IMR-90 (cell line): ENCODE measurements at regions not wholly inside any gene's neighbourhood (a gene's known extent, or its start where the extent isn't known, plus 50 kb on each side); places are given as distances from the start of the nearest gene placed in this dataset.

ENCODE experiments used
- ATAC-seq: fragments of 200-7000 bp; cut with Tn5 transposase; 2 replicates; pipeline ENCODE4 v1.9.1; 2020; ENCODE audit warnings: low read depth, mild to moderate bottlenecking, moderate library complexity
- BruUV-seq: library from RNA; stranded (reverse); fragments of 400-500 nt; replicated peaks from 2 replicates; lab custom pipeline; 2021; lab: Mats Ljungman, UMichigan
- CTCF ChIA-PET: fragments of 300-600 bp; formaldehyde crosslinking; extraction: SDS; loops from one replicate; lab custom pipeline; 2021; ENCODE audit warnings: antibody characterized with exemption; lab: Yijun Ruan, JAX
- POLR2A ChIA-PET: fragments of 300-600 bp; sonication (Branson Sonifier 250); formaldehyde crosslinking; loops from one replicate; lab custom pipeline; 2022; ENCODE audit warnings: antibody characterized with exemption; ENCODE audit not compliant: unreplicated experiment; lab: Charles Lee
- DNase-seq: peaks from one replicate; pipeline ENCODE4 v3.0.0; 2013
- H2AFZ ChIP-seq: replicated peaks from 2 replicates; pipeline ENCODE3; 2013; ENCODE audit warnings: low read length, mild to moderate bottlenecking; ENCODE audit not compliant: poor library complexity
- H2AK5ac ChIP-seq: 2 replicates; pipeline ENCODE4 v1.6.1; 2013; ENCODE audit warnings: low read depth, low read length, inconsistent platforms
- H2AK9ac ChIP-seq: replicated peaks from 2 replicates; pipeline ENCODE3; 2013; ENCODE audit warnings: mild to moderate bottlenecking, low read depth, low read length, moderate library complexity; ENCODE audit not compliant: poor library complexity
- H2BK120ac ChIP-seq: 2 replicates; pipeline ENCODE4 v1.6.1; 2013; ENCODE audit warnings: low read depth, low read length, inconsistent platforms
- H2BK15ac ChIP-seq: 3 replicates; pipeline ENCODE4 v1.6.1; 2013; ENCODE audit warnings: low read depth, low read length, inconsistent platforms
- H2BK20ac ChIP-seq: 2 replicates; pipeline ENCODE4 v1.6.1; 2013; ENCODE audit warnings: low read depth, mild to moderate bottlenecking, inconsistent platforms, low read length, moderate library complexity
- H2BK5ac ChIP-seq: 2 replicates; pipeline ENCODE4 v1.6.1; 2013; ENCODE audit warnings: mild to moderate bottlenecking, low read depth, low read length, inconsistent platforms; ENCODE audit not compliant: poor library complexity, severe bottlenecking
- H3K14ac ChIP-seq: replicated peaks from 2 replicates; pipeline ENCODE4 v1.6.1; 2013; ENCODE audit warnings: low read depth, low read length, inconsistent platforms
- H3K18ac ChIP-seq: 2 replicates; pipeline ENCODE4 v1.6.1; 2013; ENCODE audit warnings: low read depth, low read length, control low read depth
- H3K23ac ChIP-seq: 2 replicates; pipeline ENCODE4 v1.6.1; 2013; ENCODE audit warnings: low read depth, low read length, inconsistent platforms
- H3K27ac ChIP-seq: 2 replicates; pipeline ENCODE4 v1.5.1; 2013; ENCODE audit warnings: mild to moderate bottlenecking, control low read depth, low read length; ENCODE audit not compliant: insufficient read depth
- H3K27me3 ChIP-seq: 2 replicates; pipeline ENCODE4 v1.6.1; 2013; ENCODE audit warnings: low read length; ENCODE audit not compliant: control insufficient read depth, insufficient read depth
- H3K36me3 ChIP-seq: 2 replicates; pipeline ENCODE4 v1.6.1; 2013; ENCODE audit warnings: low read length, mixed read lengths; ENCODE audit not compliant: control insufficient read depth, insufficient read depth
- H3K4ac ChIP-seq: 2 replicates; pipeline ENCODE4 v1.6.1; 2013; ENCODE audit warnings: low read depth, low read length, inconsistent platforms
- H3K4me1 ChIP-seq: 2 replicates; pipeline ENCODE4 v1.6.1; 2013; ENCODE audit warnings: low read length, mixed read lengths; ENCODE audit not compliant: control insufficient read depth, insufficient read depth
- H3K4me2 ChIP-seq: 2 replicates; pipeline ENCODE4 v1.6.1; 2013; ENCODE audit warnings: low read depth, mild to moderate bottlenecking, control low read depth, low read length, moderate library complexity
- H3K4me3 ChIP-seq: 2 replicates; pipeline ENCODE4 v1.5.1; 2013; ENCODE audit warnings: low read depth, mild to moderate bottlenecking, control low read depth, low read length, moderate library complexity; ENCODE audit not compliant: insufficient read depth
- H3K56ac ChIP-seq: 2 replicates; pipeline ENCODE4 v1.6.1; 2013; ENCODE audit warnings: low read length, inconsistent platforms; ENCODE audit not compliant: insufficient read depth; ENCODE audit errors: extremely low read depth
- H3K79me1 ChIP-seq, 2 experiments: 2 replicates each; pipeline ENCODE4 v1.6.1; 2013; ENCODE audit warnings: low read length in 2 of 2, inconsistent platforms in 1 of 2, low read depth in 1 of 2
- H3K9ac ChIP-seq: 2 replicates; pipeline ENCODE4 v1.6.1; 2013; ENCODE audit warnings: low read depth, low read length, control low read depth
- H3K9me1 ChIP-seq: 2 replicates; pipeline ENCODE4 v1.6.1; 2013; ENCODE audit warnings: low read length, inconsistent platforms; ENCODE audit not compliant: insufficient read depth
- H3K9me3 ChIP-seq: 2 replicates; pipeline ENCODE4 v1.6.1; 2013; ENCODE audit warnings: low read length; ENCODE audit not compliant: control insufficient read depth, insufficient read depth
- H4K20me1 ChIP-seq: 2 replicates; pipeline ENCODE4 v1.6.1; 2013; ENCODE audit warnings: low read length, inconsistent platforms; ENCODE audit not compliant: insufficient read depth
- H4K5ac ChIP-seq: 2 replicates; pipeline ENCODE4 v1.6.1; 2013; ENCODE audit warnings: mild to moderate bottlenecking, low read depth, low read length, control low read depth
- H4K8ac ChIP-seq, 2 experiments: 2 replicates each; pipeline ENCODE4 v1.6.1; 2013; ENCODE audit warnings: low read depth in 2 of 2, low read length in 2 of 2, control low read depth in 1 of 2, inconsistent platforms in 1 of 2
- H4K91ac ChIP-seq: 2 replicates; pipeline ENCODE4 v1.6.1; 2013; ENCODE audit warnings: low read depth, low read length, inconsistent platforms; ENCODE audit not compliant: insufficient read depth
- CEBPB ChIP-seq: IDR thresholded peaks from 2 replicates; pipeline ENCODE4 v1.6.1; 2012; ENCODE audit warnings: low read depth, low read length, improper control_type of control experiment
- CTCF ChIP-seq: conservative IDR thresholded peaks from 2 replicates; pipeline ENCODE4 v1.5.1; 2012; ENCODE audit warnings: mild to moderate bottlenecking, low read depth, low read length, improper control_type of control experiment
- dilution Hi-C: fragments of 300-500 bp; cut with HindIII; formaldehyde crosslinking; loops from one replicate; pipeline ENCODE4 v1.14.3; 2018; ENCODE audit warnings: low sequenced_read_pairs; ENCODE audit not compliant: unreplicated experiment
- in situ Hi-C: fragments of 300-500 bp; cut with MboI; formaldehyde crosslinking; loops from 3 replicates; pipeline ENCODE4 v1.14.3; 2019; ENCODE audit warnings: low sequenced_read_pairs, inconsistent platforms, mixed read lengths
- intact Hi-C: fragments of 100-400 bp; cut with micrococcal nuclease; formaldehyde crosslinking; loops from 2 replicates; pipeline ENCODE4 v1.10.0; 2022

- Histone ChIP-seq H3K4me2 (no peak overlapping the region), H2BK20ac (no peak overlapping the region), H3K4me3 (no peak overlapping the region), H3K4ac (no peak overlapping the region), H2BK15ac (no peak overlapping the region), H4K91ac (no peak overlapping the region), H2AK5ac (no peak overlapping the region), H2AFZ (no peak overlapping the region), H3K9ac (no peak overlapping the region), H2AK9ac (no peak overlapping the region), H3K18ac (no peak overlapping the region), H3K9me3 (peaks cover 1% of the 10 kb centered on the region; the same call in 1 of the 2 replicates), H4K5ac (no peak overlapping the region), H3K9me1 (no peaks in the 10 kb centered on the region), H3K36me3 (no peaks in the 10 kb centered on the region), H4K8ac (no peak overlapping the region), H2BK120ac (no peak overlapping the region), H3K14ac (no peak overlapping the region), H4K20me1 (no peaks in the 10 kb centered on the region), H2BK5ac (no peak overlapping the region), H3K27me3 (no peaks in the 10 kb centered on the region), H3K56ac (no peak overlapping the region), H3K23ac (no peak overlapping the region), H3K79me1 (no peaks in the 10 kb centered on the region), H3K4me1 (no peaks in the 10 kb centered on the region), H3K27ac (no peak overlapping the region)
- intact Hi-C loops = no loop called here
- DNase-seq = no peak
- no peak for ATAC-seq
- CTCF ChIA-PET = no interaction called here
- TF ChIP-seq CTCF (no peak), CEBPB (peak; percentile 37; the same call in 1 of the 2 replicates)
- in situ Hi-C loops = no loop called here
- BruUV-seq = no TSS peak
- POLR2A ChIA-PET = no interaction called here
- dilution Hi-C loops = no loop called here
Observed at GRCh38 chr5:13207112-13207511, 737.4 kb downstream of the DNAH5 start.
